ENCODE measurements at regions not wholly inside any gene's neighbourhood (a gene's known extent, or its start where the extent isn't known, plus 50 kb on each side); places are given as distances from the start of the nearest gene placed in this dataset.

DNA sequence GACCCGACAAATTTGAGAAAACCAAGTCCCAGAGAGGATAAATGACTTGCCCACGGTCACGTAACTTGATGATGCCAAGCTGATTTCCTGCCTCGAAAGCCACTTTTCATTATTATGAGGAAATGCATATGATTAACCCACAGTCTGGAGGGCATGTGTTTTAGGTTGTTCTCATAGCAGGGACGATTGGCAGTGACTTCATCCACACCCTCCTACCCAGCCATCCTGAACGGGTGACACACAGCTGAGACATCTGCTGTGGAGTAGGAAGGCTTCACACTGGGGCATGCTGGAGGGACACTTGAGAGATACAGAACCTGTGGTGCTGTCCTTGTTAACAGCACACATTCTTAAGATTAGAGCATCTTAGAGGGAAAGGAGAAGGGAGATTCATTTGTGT, 65.4 kb upstream of the WDFY2 start:
- no peak for DNase-seq

DNA sequence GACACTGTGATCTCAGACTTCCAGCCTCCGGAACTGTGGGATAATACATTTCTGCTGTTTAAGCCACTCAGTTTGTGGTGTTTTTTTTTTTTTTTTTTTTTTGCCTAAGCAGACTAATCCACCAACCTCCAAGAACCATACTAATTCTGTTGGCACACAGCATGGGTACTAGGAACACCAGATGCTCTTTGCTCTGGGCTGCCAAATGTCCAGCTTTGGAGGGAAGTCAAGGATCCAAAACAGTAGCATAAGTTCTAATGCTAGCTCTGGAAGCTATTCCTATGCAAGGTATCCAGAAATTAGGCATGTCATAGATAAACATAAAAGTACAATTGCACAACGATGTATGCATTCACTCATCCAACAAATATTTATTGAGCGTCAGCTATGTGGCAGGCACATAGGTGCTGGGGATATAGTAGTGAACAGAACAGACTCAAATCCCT, 64.5 kb upstream of the WDFY2 start:
- DNase-seq, result no peak

DNA sequence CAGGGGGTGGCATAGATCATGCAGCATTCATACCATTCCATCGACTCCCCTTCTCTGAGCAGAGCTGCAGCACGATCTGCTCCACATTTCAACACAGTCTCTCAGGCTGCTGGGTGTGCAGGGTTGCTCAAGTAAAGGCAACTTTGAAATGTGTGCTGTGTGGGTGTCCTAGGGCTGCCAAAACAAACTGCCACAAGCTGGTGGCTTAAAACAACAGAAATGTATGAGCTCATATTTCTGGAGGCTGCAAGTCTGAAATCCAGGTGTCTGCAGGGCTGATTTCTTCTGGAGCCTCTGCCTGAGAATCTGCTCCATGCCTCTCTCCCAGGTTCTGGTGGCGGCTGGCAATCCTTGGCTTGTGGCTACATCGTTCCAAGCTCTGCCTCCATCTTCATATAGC, 63.7 kb upstream of the WDFY2 start:
- DNase-seq, result no peak

DNA sequence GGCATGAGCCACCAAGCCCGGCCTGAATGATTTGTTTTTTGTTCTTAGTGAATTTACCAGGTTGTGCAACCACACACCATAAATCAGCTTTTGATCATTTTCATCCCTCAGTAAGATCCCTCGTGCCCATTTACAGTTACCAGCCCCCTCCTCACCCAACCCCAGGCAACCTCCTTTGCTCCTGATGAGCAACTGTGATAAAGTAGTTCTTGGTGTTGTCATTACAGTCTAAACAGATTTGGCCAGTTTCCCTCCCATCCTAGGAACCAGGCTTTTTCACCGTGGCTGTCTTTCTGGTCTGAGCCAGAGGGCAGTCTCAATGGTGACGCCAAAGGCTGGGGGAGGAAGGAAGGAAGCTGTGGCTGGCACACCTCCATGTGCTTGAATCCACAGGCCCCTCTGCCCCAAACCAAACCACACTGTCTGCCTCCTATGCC, 61.2 kb upstream of the WDFY2 start:
- peak; percentile 49 for DNase-seq

DNA sequence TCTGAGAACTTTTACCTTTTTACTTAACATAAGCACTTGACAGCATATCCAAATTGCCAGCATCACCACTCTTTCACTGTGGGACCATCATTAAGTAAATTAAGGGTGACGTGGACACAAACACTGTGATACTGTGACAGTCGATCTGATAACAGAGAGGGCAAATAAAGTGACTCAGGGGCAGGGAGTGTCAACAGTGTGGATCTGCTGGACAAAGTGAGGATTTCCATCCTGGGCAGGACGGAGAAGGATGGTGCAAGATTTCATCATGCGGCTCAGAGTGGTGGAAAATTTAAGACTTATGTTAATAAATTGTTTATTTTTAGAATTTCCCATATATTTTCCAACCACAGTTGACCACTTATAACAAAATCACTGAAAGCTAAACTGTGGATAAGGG, 60.0 kb upstream of the WDFY2 start:
- no peak for DNase-seq

DNA sequence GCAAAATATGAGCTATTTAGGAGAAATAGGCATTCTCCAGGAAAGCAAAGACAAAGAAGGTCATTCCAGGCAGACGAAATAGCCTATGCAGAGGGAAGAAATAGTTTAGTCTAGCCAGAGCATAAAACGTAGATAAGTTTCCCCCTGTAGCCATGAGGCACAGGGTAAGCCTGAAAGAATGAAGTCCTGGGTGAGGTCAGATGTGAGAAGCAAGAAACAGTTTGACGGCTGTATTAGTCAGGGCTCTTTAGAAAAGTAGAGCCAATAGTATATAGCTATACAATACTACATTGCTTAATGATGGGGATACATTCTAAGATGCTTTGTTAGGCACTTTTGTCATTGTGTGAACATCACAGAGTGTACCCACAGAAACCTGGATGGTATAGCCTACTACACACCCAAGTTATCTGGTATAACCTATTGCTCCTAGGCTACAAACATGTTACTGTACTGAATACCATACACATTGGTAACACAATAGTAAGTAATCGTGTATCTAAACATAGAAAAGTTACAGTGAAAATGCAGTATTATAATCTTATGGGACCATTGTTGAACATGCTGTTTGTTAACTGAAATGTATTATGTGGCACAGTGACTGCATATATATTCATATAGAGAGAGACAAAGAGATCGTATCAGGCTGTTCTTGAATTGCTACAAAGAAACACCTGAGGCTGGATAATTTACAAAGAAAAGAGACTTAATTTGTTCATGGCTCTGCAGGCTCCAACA, 59.3 kb upstream of the WDFY2 start:
- no peak for DNase-seq

DNA sequence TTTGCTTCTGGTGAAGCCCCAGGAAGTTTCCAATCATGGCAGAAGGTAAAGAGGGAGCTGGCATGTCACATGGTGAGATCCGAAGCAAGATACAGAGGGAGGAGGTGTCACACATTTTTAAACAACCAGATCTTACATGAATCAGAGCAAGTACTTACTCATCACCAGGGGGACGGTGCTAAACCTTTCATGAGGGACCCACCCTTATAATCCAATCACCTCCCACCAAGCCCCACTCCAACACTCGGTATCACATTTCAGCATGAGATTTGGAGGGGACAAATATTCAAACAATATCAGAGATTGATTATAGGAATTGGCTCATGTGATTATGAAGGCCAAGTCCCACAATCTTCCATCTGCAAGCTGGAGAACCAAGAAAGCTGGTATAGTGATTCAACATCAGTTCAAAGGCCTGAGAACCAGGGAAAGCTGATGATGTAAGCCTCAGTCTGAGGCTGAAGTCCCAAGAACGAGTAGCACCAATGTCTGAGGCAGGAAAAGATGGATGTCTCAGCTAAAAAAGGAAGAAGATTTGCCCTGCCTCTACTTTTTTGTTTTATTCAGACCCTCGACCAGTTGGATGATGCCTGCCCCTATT, 58.6 kb upstream of the WDFY2 start:
- DNase-seq, result no peak

DNA sequence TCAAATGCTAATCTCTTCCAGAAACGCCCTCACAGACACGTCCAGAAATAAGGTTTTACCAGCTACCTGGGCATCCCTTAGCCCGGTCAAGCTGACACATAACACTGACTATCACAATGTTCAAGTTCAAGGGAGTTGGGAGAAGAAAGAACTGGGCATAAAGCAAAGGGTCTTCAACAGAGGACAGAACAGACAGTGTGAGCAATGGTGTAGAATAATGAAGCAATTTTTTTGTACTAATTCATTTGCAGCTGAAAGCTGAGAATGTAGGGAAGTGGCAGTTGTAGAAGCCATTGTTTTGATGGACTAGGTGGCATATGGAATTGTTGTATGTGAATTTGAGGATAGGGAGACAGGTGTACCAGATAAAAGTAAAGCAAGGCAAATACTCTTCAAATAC, 58.1 kb upstream of the WDFY2 start:
- no peak for DNase-seq

DNA sequence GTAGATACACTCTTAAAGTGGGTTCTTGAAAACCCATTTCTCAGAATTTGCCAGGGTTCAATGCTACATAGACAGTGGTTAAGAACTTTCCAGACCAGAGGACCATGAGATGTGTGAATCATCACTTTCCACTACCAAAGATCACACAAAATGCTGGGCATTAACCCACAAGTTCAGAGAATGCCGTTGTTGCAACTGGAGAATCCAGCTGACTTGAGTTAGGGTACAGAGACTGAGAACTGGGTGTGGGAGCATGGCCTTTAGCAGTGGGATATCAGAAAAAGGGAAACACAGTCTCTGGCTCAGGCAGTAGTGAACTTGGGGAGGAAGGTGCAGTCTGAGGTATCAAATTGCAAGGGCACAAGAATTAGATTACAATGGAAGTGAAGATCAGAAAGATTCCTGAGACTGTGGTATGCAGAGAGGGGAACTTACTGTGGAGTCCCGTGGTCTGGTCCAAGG, 51.5 kb upstream of the WDFY2 start:
- no peak for DNase-seq

DNA sequence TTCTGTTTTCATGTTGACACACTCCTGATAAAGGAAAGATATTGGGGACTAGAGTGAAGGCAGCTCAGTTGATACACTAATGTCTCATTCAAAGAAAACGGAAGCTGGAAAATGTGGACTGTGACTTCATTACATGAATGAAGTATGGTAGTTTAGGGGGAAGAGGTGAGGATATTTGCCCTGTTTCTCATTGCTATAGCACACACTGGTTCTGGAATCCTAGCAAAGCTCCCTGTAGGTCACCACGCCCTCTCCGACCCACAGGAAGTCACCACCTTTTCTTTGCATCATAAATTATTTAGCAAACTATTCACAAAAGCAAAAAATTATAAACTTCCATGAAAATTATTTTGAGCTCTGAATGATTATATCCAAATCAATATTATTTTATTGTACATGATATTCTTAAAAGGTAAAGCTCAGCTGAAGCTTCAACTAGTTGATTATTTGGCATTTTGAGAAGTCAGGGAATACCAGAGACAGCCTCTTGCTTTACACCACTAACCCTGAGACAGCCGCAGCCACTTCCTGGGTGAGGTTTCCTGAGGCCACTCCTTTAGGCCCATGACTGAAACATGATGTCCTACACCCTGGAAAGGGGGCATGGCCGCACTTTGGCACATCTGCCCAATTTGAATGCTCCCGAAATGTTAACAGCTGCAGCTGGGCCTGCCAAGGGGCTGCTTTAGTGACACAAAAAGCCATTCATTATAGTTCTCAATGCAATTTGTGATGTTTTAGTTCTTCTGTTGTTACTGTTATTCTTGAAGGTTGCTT, 50.0 kb upstream of the WDFY2 start:
- peak; percentile 54 for DNase-seq

Measured in CD4-positive, alpha-beta T cell treated with Interleukin-10 for 1 hour (primary cell).